ENCODE measurements at regions not wholly inside any gene's neighbourhood (a gene's known extent, or its start where the extent isn't known, plus 50 kb on each side); places are given as distances from the start of the nearest gene placed in this dataset.
"Not testable (repeated sequence)": the region's sequence is repeated elsewhere in the genome, so short reads cannot be mapped to it uniquely, and the experiment has no call there.

- DNase-seq (ENCODE audit: low read depth), result no peak
These were observed 129.0 kb upstream of the RREB1 start for GRCh38 chr6:6978731-6979130.

- DNase-seq (ENCODE audit: low read depth), result no peak
These were observed 126.7 kb upstream of the RREB1 start for GRCh38 chr6:6980999-6981597.

DNA sequence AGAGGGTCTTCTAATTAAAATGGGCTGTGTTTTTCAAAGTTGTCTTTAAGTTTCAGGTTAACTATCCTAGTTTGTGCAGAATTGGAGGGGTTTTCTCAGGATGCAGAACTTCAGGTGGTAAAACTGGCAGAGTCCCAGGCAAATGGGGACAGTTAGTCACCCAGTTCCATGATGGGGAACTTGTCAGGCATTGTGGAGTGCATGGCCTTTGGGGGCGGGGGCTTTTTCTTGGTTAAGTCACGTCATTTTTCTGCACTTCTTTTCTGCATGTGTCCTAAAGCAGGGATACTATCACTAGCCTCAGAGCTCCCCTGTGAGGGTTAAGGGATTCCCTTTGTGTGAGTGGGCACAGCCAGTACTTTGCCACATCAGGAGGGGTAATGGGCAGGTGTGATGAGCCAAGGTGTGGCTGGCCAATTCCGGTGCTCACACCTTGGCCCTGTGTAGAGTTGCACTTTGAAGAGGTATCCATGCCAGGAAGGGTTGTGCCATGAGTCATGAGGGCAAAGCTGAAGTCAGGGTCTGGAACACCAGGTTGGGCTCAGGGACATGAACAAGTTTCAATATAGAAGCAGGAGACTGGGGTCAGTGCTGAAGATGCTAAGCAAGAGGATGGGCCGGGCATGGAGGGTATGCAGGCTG, 126.0 kb upstream of the RREB1 start:
- DNase-seq (ENCODE audit: low read depth), result no peak

- no peak for DNase-seq (ENCODE audit: low read depth)
These were observed 125.1 kb upstream of the RREB1 start for GRCh38 chr6:6982663-6983062.

- DNase-seq (ENCODE audit: low read depth), result no peak
These were observed 123.0 kb upstream of the RREB1 start for GRCh38 chr6:6984585-6985366.

GRCh38 chr6:6986344-6986743, 121.4 kb upstream of the RREB1 start:
- no peak for DNase-seq (ENCODE audit: low read depth)

DNA sequence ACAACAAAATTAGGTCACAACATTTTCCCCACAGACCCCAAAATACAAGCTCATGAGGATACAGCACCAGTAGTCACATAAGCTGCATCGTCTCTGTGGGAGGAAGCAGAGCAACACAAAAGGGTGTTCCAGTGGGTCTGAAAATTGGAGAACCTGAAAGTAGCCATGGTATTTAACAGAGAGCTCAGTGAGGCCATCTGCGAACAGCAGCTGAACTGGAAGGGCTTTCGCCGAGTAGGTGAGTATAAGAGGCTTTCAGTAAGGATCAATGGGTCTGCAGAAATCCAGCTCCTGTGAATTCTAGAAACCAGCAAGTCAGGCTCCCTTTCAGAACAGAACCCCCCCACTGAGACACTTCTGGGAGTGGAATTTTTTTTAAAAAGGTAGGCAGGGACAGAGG, 120.0 kb upstream of the RREB1 start:
- DNase-seq (ENCODE audit: low read depth), result no peak

DNA sequence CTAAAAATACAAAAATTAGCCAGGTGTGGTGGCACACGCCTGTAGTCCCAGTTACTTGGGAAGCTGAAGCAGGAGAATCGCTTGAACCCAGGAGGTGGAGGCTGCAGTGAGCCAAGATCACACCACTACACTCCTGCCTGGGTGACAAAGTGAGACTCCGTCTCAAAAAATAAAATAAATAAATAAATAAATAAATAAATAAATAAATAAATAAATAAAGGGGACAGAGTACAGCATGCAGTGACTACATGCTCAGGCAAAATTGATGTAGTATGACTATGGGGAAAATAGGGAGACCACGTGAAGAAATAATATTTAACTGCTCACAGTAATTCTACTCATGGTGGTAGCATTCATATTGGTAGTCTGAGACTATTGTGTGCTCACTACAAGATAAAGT, 117.7 kb upstream of the RREB1 start:
- DNase-seq (ENCODE audit: low read depth), result not testable (repeated sequence)

DNA sequence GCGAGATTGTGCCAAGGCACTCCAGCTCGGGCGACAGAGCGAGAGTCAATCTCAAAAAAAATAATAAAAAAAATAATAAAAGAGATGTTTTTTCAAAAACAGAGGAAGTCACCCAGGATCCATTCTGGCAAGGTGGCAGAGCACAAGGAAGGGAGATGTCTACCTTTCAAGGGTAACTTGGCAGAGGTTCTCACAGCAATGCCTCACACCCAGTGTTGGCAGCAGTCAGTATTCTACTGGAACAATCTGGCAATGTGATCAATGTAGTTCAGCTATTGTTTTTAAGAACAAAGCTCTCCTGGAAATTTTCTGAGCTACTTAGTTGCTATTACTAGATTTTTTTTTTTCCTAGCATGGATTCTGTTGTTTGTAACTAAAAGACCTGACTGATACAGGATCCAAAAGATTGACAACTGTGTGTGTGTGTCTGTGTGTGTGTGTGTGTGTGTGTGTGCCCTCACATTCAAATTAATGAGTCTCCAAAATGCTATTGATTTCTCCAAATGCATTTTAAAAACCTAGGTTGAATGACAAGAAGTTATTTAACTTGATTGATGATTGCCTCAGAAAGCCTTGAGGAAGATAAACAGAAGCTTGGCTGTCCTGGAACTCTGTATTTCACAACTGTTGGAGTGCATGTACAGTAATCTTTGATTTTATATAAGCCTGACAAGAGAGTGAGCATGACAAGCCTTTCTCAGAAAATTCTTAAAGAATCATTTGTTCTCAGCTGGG, 114.1 kb upstream of the RREB1 start:
- no peak for DNase-seq (ENCODE audit: low read depth)

DNA sequence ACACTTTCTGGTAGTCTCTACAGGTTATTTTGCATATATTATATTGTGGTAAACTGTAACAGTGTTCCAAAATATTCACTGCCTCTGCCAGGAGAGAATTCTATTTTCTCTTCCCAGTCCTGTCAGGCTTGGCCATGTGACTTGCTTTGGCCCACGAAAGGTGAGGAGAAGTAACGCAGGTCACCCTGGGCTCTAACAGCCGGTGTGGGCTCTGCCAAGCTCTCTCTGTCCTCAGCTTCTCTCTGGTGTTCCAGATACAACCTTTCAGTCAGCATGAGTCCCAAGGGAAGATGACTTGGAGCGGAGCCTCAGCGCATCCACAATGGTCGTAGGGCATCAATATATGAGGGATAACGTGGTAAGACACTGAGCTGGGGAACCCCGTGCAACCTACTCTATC, 113.0 kb upstream of the RREB1 start:
- no peak for DNase-seq (ENCODE audit: low read depth)

DNA sequence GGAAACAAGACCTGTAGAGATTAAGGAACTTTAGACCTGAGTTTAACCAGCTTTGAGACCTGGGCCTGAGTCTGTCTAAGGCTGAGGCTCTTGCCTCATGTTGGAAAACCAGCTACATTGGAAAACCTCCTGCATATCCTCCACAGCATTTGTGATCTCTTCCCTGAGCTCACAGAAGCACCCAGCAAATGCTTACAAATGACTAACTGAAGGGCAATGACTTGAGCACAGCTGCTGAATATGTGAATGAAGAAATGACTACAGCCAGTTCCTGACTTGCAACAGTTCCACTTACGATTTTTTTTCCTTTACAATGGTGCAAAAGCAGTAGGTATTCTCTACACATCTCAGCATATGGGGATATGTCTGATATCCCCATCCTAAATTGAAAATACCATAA, 112.4 kb upstream of the RREB1 start:
- DNase-seq (ENCODE audit: low read depth), result no peak

DNA sequence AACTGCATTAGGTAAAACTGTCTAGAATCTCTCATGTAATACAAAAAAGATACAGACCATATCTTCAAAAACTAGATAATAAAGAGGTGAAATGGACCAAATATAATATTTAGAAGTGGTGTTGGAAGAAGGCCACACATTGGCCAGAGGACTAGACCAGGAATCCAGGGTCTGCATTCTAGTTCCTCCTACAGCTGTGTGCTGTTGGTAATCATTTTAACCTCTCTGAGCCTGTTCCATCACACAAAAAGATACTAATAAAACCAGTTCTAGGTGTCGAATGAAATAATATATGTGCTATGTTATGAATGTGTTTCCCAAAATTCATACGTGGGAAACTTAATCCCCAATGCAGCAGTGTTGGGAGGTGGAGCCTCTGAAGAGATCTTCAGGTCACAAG, 111.6 kb upstream of the RREB1 start:
- no peak for DNase-seq (ENCODE audit: low read depth)

DNA sequence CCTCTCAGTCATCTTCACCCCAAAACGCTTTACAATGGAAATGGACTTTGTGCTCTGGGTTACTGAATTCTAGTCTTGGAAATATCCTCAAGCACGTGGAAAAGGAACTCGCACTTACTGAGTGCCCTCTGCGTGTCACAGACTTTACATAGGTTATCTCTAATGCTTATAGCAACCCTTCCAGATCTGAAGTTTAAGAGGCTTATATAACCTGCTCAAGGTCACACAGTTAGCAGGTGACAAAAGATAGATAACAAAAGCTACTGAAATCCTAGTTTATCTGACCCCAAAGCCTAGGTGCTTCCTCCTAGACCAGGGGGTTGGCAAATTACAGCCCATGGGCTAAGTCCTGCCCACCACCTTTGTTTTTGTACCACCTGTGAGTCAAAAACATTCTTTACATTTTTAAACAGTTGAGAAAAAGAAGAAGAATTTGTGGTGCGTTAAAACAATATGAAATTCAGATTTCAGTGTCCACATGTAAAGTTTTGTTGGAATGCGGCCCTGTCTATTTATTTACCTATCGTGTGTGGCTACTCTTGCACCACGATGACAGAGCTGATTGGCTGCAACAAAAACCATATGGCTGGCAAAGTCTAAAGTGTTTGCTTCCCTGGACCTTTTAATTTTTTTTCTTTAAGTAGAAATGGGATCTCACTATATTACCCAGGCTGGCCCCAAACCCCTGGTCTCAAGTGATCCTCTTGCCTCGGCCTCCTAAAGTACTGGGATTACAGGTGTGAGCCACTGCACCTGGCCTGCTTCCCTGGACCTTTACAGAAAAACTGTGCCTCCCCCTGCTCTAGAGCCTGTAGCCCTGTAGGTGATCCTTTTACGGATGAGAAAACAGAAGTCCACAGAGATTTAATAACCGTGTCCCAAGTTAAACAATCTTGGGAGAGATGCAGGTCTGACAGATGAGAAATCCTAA, 110.2 kb upstream of the RREB1 start:
- DNase-seq (ENCODE audit: low read depth), result no peak

- no peak for DNase-seq (ENCODE audit: low read depth)
These were observed 109.6 kb upstream of the RREB1 start for GRCh38 chr6:6998194-6998569.

DNA sequence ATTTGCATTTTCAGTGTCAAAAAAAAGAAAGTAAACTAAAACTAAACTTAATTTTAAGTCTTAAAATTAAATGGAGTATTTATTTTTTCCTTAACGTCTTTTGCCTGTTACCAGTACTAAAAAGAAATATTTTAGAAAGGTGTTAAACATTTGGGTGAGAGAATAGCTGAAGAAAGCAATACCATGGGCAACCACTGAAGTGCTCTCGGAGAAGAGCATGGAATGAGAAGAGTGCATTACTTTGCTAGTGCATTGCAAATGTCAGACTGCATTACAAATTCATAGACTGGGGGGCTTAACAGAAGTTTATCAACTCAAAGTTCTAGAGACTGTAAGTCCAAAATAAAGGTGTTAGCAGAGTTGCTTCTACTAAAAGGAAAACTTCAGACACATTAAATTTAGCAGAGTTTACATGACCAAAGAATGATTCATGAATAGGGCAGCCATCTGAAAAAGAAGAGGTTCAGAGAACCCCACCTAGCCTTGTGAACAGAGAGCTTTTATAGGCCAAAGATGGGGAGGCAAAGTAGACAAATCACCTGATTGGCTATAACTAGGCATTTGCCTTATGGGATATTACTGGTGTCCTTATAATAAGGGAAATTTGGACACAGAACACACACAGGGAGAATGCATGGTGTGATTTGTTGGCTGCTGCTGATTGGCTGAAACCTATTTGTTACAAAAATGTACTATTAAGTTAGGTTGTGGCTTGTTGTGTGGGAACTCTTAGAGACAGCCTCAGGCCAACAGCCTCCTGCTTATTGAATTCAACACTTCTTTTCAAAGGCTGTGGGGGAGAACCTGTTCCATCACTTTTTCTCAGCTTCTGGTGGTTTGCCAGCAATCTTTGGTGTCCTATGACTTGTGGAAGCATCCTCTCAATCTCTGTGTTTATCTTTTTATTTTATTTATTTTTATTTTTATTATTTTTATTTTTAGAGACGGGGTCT, 106.7 kb upstream of the RREB1 start:
- no peak for DNase-seq (ENCODE audit: low read depth)

- DNase-seq (ENCODE audit: low read depth), result no peak
These were observed 104.7 kb upstream of the RREB1 start for GRCh38 chr6:7003041-7003440.

DNA sequence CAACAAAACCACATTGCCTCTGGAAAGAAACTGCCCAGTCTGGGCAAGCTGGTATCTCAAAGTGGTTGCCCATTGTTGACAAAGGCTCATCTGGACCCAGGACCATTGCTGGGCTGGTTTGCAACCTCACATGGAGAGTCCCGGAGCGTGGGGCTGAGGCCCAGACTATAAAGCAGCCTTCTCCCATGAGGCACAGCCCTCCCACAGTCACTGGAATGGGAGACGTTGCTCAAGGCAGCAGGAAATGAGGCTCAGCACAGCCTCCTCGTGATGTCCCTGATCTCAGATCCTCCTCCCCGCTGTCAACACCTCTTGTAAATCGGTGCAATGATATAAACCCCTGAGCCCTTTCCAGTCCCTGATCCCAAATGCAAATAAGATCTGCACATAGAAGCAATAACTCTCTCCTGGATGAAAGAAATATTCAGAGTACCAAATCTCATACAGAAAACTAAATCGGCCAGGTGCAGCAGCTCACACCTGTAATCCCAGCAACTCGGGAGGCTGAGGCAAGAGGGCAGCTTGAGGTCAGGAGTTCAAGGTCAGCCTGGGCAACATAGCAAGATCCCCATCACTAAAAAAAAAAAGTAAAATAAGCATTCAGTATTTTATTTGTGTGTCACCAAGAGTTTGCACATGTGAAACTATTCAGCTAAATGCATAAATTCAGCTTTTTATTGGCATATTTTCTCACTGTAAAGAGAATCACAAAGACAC, 103.0 kb upstream of the RREB1 start:
- DNase-seq (ENCODE audit: low read depth), result no peak

DNA sequence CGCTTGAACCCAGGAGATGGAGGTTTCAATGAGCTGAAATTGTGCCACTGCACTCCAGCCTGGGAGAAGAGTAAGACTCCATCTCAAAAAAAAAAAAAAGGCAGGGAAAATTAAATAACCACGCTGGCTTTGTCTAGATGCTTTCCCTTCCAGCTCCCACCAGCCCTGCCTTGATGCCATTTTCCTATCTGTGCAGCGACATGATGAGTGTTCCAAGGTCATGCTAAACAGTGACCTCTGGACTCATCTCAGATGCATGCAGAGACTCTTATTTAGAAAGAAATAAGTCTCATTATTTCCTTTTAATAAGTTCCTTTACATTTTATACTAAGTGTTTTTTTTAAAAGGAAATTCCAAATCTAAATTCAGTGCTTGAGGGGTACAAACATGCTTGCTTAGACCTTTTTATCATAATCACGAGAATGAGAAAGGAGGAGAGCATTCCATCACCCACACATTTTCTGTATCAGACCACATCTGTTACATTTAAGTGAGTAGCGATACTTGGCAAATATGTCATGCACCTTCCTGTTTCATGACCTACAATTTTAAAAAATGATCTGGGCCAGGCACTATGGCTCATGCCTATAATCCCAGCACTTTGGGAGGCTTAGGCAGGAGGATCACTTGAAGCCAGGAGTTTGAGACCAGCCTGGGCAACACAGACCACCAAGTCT, 101.1 kb upstream of the RREB1 start:
- no peak for DNase-seq (ENCODE audit: low read depth)

DNA sequence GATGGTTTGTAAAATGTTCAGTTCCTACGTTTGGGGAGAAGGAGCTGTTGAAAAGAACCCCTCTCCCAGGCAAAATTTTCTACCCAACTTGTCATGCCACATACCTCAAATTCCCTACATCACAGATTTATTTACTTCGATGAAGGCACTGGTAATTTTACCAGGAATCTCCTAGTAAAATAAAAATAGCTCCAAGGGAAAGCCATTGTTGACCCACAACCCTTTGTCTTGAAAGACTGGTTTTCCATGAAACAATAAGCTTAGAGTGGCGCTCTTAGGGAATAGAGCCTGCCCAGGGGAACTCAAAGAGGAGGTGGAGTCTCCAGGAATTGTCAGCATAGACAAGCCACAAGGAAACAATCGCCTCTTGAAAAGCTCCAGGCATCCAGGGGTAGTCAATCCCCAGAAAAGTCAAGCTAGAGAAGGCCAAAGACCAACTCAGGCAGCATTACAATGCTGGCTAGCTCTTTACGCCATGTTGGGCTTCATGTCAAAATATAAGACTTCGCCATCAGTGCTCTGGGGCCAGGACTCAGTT, 99.2 kb upstream of the RREB1 start:
- DNase-seq (ENCODE audit: low read depth), result no peak

Data from GM04503 (cell line).